ENCODE measurements at regions not wholly inside any gene's neighbourhood (a gene's known extent, or its start where the extent isn't known, plus 50 kb on each side); places are given as distances from the start of the nearest gene placed in this dataset.

DNA sequence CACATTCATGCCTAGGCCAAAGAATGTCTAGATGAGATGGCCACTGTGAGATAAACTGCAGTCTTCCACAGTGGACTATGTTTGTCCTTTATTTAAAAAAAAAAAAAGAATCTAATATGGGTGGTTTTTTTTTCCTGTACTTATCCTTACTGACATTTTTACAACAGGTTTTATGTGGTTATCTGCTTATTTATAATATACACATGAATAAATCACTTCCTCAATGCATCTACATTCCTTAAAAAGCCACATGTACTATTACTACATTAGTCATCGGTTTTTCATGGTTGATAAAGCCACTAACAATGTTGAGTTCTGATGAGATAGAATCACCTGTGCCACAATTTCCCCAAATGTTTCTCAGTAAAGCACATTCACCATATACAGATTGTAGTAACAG is 341.3 kb upstream of the THBS1 start:
- in situ Hi-C loops (cut with HindIII; ENCODE audit: low pct_unique_long_range_greater_than_20kb, low sequenced_read_pairs) = no loop called here
- no peak for DNase-seq (ENCODE audit: low read depth in 1 of 2, low spot score in 1 of 2)
- TF ChIP-seq JUND (IDR thresholded peaks at IDR 0.05; ENCODE audit: low read depth) = no peak

DNA sequence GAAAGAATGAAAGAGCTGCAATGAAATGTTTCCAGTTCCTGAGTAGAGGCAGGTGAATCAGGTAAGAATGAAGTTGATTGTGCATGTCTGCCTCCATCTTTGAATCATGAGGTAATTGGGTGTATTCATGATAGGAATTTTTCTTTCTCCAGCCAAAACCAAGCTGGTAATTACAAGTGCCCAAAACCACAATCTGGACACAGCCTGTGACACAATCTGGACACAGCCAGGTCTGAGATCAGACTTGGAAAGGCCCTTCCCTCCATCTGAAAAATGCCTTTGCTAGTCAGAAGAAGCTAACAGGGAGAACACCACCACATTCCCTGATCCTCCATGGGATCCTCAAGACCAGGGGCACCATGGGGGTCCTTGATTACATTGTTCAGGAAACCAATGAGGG is 338.5 kb upstream of the THBS1 start:
- TF ChIP-seq JUND (IDR thresholded peaks at IDR 0.05; ENCODE audit: low read depth) = no peak
- in situ Hi-C loops (cut with HindIII; ENCODE audit: low pct_unique_long_range_greater_than_20kb, low sequenced_read_pairs) = no loop called here
- DNase-seq (ENCODE audit: low read depth in 1 of 2, low spot score in 1 of 2) = no peak

DNA sequence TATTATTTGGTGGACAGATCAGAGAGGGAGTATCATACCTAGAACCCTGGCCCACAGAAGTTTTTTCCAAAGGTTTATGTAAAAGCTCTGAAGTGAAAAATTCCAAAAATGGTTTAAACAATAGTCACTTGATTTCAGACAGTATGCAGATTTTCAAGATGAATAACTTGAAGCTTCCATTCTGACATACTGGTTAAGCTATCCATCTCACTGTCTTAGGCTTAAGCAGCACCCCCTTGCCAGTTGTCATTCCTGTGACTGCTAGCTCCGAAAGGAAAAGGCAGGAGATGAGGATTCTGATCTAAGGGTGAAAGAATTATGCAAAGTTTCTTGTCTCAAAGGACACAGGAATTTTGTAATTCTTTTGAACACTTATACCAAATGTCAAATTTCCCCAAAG is 337.5 kb upstream of the THBS1 start:
- TF ChIP-seq JUND (IDR thresholded peaks at IDR 0.05; ENCODE audit: low read depth) = no peak
- no peak for DNase-seq (ENCODE audit: low read depth in 1 of 2, low spot score in 1 of 2)
- in situ Hi-C loops (cut with HindIII; ENCODE audit: low pct_unique_long_range_greater_than_20kb, low sequenced_read_pairs) = no loop called here

DNA sequence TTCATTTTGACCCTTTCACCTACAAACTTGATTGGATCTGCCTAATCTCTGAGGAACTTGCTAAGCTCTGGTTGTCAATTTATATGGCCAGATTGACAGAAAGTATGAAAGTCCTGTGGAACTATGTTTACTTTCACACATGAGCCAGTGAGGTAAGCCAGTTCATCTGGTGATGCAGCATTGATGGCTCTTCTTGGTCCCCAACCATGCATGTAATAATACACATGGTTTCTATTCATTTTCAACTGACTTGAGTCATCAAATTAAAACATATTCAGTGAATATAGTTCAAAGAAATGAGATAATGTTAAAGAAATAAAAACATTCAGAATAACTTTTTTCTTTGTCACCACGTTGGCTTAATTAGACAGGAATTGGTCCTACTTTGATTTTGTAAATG is 336.1 kb upstream of the THBS1 start:
- DNase-seq (ENCODE audit: low read depth in 1 of 2, low spot score in 1 of 2) = no peak
- in situ Hi-C loops (cut with HindIII; ENCODE audit: low pct_unique_long_range_greater_than_20kb, low sequenced_read_pairs) = no loop called here
- TF ChIP-seq JUND (IDR thresholded peaks at IDR 0.05; ENCODE audit: low read depth) = no peak

DNA sequence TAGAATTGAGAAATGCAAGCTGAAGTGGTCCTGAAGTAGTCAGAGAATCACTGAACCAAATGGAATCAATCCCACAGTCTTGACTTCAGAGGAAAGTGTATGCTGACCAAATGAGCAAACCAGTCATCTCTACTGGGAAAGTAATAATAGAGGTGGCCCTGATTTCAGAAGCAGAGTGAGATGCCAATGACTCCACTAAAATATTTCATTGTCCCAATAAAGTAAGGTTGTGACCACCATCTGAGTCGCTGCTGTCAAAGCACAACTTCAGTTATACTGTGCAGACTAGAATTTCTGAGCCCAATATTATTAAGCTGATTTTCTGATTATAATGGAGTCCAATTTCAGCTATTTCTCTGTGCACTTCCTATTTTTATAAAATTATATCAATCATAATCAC is 334.4 kb upstream of the THBS1 start:
- in situ Hi-C loops (cut with HindIII; ENCODE audit: low pct_unique_long_range_greater_than_20kb, low sequenced_read_pairs) = no loop called here
- no peak for TF ChIP-seq JUND (IDR thresholded peaks at IDR 0.05; ENCODE audit: low read depth)

DNA sequence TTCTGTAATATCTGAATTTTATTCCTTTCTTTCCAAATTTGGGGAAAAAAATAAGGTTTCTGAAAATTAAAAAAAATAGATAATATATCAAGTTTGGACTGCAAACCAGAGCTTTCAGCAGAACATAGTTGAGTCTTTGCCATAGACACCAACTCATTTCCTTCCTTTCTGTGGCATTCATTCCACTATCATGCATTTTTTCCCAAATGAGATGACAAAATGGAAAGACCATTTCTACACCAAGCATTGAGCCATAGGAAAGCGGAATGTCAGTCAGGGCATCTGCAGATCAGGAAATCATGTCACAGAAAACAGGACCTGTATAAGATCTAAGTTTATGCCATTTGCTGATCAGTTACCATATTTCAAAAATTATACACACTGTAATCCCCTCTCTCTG is 333.3 kb upstream of the THBS1 start:
- in situ Hi-C loops (cut with HindIII; ENCODE audit: low pct_unique_long_range_greater_than_20kb, low sequenced_read_pairs) = no loop called here
- TF ChIP-seq JUND (IDR thresholded peaks at IDR 0.05; ENCODE audit: low read depth) = no peak

More for the DNA sequence above, 334.4 kb upstream of the THBS1 start:
- DNase-seq (ENCODE audit: low read depth in 1 of 2, low spot score in 1 of 2) = no peak

DNA sequence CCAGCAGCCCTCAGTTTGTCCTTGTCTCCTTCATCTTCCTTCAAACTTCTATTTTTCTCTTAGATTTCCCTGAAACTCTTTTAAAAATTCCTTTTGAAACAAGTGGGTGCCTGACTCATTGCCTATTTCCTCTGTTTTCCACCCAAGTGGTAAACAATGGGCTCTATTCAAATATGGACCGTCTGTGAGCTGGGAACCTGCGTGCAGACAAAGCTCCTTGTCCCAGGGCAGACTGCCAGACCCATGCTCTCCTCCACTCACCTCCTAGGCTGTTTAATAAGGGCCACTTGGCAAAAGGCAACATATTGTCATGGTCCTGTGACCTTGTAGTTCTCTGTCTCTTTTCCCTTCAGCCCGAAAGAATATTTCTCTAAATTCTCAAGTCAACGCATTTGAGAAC is 332.7 kb upstream of the THBS1 start:
- in situ Hi-C loops (cut with HindIII; ENCODE audit: low pct_unique_long_range_greater_than_20kb, low sequenced_read_pairs) = no loop called here
- TF ChIP-seq JUND (IDR thresholded peaks at IDR 0.05; ENCODE audit: low read depth) = no peak
- DNase-seq (ENCODE audit: low read depth in 1 of 2, low spot score in 1 of 2) = no peak

More for the DNA sequence above, 333.3 kb upstream of the THBS1 start:
- DNase-seq (ENCODE audit: low read depth in 1 of 2, low spot score in 1 of 2) = no peak

DNA sequence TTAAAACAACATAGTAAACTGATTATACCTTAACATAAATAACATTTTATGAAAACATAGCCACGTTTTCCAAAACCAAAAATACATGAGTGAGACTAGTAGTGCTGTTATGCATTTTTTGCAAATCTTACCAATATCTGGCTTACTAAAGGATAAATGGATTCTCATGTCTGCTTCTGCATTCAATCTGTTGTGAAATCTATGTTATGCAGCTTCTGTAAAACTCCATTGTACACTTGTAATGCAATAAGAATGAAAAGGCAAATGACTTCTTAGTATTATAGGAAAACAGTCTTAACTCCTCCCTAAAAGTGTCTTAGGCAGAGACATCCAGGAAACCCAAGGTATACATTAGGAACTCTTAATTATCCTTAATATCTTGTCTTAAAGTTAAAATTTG is 330.9 kb upstream of the THBS1 start:
- no peak for TF ChIP-seq JUND (IDR thresholded peaks at IDR 0.05; ENCODE audit: low read depth)
- in situ Hi-C loops (cut with HindIII; ENCODE audit: low pct_unique_long_range_greater_than_20kb, low sequenced_read_pairs) = no loop called here

DNA sequence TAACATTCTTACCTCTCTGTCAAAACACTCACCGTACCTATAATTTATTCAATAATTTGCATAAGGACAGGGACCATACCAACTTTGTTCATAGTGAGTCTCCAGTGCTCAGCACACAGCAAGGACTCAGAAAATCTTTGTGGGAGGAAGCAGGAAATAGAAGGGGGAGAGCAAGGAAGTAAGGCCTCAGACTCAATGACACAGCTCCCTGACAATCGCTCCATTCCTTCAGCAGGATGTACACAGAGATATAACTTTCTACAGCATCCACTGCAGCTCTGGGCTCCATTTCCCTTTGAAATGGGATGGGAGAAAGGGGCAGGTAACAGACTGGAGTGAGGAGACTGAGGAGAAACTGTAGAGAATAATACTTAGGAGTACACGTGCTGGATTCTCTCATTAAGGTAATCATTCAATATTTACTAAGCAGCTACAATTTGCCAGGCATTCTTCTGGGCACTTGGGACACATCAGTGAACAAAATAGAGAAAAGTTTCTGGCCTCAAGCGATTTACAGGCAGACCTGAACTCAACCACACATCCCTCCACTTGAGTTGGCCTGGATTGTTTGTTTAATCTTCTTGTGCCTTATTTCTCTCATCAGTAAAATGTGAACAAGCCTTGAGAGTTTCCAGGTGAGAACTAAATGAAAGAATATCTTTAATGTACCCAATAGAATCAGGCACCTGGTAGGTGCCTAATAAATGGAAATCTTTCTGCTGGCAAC is 330.3 kb upstream of the THBS1 start:
- no peak for TF ChIP-seq JUND (IDR thresholded peaks at IDR 0.05; ENCODE audit: low read depth)
- in situ Hi-C loops (cut with HindIII; ENCODE audit: low pct_unique_long_range_greater_than_20kb, low sequenced_read_pairs) = no loop called here
- no peak for DNase-seq (ENCODE audit: low read depth in 1 of 2, low spot score in 1 of 2)

More for the DNA sequence above, 330.9 kb upstream of the THBS1 start:
- no peak for DNase-seq (ENCODE audit: low read depth in 1 of 2, low spot score in 1 of 2)

DNA sequence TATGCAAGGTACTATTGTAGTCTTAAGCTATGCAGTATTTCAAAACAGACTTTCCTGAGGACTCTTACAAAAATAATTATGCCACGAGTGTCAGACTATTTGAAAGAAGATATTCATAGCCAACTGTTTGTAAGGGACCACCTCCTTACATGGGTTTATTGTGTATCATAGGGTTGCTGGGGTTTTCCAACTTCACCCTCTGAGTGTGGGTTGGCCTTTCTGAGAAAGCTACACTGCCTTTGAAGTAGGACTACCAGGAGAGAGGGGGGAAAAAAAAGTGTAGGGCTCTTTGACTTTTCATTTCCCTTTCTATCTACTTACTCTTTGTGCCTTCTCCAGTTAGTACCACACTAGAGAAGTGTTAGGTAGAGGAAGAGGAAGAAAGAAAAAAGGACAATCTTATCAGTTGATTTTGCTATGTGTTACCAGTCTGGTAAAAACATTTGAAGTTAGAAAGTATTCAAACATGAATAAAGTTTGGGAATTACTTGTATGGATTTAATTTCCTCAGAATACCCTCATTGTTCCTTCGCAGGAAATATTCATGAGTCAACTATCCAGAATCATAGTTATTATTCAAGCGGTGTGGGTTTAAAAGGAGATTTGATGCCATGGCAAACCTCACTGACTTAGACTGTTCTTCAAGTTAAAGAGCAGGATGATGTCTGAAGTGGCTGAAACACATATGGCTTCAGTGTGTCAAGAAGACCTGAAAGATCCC is 329.3 kb upstream of the THBS1 start:
- no peak for TF ChIP-seq JUND (IDR thresholded peaks at IDR 0.05; ENCODE audit: low read depth)
- in situ Hi-C loops (cut with HindIII; ENCODE audit: low pct_unique_long_range_greater_than_20kb, low sequenced_read_pairs) = no loop called here
- DNase-seq (ENCODE audit: low read depth in 1 of 2, low spot score in 1 of 2) = no peak

DNA sequence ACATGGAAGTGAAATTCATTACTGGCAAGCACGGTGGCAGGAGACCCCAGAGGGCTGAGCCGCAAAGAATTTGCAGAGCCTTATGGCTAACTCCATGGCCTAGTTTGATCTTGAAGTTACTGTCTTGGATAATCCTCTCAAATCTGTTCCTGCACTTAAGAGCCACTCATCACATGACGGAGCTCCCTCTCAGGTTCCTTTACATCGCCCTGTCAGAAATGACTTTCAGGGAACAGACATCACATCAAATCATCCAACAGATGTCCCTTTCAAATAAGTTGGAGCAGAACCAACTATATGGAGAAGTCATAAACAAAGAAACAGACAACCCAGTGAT is 328.8 kb upstream of the THBS1 start:
- TF ChIP-seq JUND (IDR thresholded peaks at IDR 0.05; ENCODE audit: low read depth) = no peak
- in situ Hi-C loops (cut with HindIII; ENCODE audit: low pct_unique_long_range_greater_than_20kb, low sequenced_read_pairs) = no loop called here
- no peak for DNase-seq (ENCODE audit: low read depth in 1 of 2, low spot score in 1 of 2)

DNA sequence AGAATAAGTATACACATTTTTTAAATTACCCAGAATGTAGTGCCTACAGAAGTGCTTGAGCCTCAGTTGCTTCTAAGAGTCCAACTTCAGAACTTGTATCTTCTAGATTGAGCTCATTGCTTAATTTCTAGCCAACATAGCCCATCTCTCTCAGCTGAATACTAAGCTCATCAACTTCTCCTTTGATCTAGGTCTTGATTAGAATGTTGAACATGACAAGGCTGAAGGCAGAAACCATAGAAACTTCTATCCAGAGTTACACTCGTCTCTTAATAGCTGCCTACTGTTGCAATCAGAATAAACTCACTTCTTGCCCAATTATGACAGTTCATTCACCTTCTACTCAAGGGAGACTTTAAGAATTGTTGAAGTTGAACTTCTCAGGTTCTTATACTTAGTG is 327.3 kb upstream of the THBS1 start:
- no peak for TF ChIP-seq JUND (IDR thresholded peaks at IDR 0.05; ENCODE audit: low read depth)
- in situ Hi-C loops (cut with HindIII; ENCODE audit: low pct_unique_long_range_greater_than_20kb, low sequenced_read_pairs) = no loop called here
- DNase-seq (ENCODE audit: low read depth in 1 of 2, low spot score in 1 of 2) = no peak

DNA sequence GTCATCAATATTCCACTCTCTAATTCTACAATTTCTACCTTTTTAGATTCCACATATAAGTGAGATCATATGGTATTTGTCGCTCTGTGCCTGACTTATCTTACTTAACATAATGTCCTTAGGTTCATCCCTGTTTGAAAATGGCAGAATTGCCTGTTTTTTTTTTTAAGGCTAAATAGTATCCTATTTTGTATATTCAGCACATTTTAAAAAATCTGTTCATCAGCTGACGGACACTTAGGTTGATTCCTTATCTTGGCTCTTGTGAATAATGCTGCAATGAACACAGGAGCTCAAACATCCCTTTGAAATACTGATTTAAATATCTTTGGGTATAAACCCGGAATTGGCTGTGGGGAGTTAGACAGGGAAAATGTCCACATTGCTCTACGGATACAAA is 326.7 kb upstream of the THBS1 start:
- in situ Hi-C loops (cut with HindIII; ENCODE audit: low pct_unique_long_range_greater_than_20kb, low sequenced_read_pairs) = no loop called here
- no peak for TF ChIP-seq JUND (IDR thresholded peaks at IDR 0.05; ENCODE audit: low read depth)
- DNase-seq (ENCODE audit: low read depth in 1 of 2, low spot score in 1 of 2) = no peak

DNA sequence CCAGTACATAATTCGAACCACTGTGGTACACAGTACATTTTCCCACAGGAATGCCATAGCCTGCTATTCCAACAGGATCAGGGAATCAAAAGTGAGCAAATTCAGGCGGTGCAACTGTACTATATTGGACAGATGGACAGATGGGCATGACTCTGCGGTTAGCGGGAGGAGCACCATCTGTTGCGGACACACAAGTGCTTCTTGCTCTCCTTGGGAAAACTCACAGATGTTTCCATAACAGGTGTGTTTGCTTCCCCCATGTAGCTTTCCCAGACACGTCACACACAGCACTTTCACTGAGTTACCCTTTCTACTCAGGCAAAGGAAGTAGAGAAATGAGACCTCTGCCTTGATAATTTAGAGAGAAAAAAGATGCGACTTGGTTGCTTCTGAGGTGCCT is 325.1 kb upstream of the THBS1 start:
- no peak for TF ChIP-seq JUND (IDR thresholded peaks at IDR 0.05; ENCODE audit: low read depth)
- no peak for DNase-seq (ENCODE audit: low read depth in 1 of 2, low spot score in 1 of 2)
- in situ Hi-C loops (cut with HindIII; ENCODE audit: low pct_unique_long_range_greater_than_20kb, low sequenced_read_pairs) = no loop called here
